Dedifferentiated amniotic fluid mesenchymal stem cell (primary cell): ENCODE measurements at regions not wholly inside any gene's neighbourhood (a gene's known extent, or its start where the extent isn't known, plus 50 kb on each side); places are given as distances from the start of the nearest gene placed in this dataset.
"Not testable (repeated sequence)": the region's sequence is repeated elsewhere in the genome, so short reads cannot be mapped to it uniquely, and the experiment has no call there.

Source experiments
- DNase-seq: peaks from one replicate; pipeline ENCODE4 v3.0.0-alpha.2; 2016; ENCODE audit errors: extremely low spot score

- not testable (repeated sequence) for DNase-seq
Measured at GRCh38 chr3:130151555-130151954, 69.9 kb downstream of the ALG1L2 start.

GRCh38 chr3:130153247-130153646 is 71.6 kb downstream of the ALG1L2 start:
- DNase-seq: not testable (repeated sequence)

- not testable (repeated sequence) for DNase-seq
Measured at GRCh38 chr3:130155464-130155863, 73.8 kb downstream of the ALG1L2 start.

GRCh38 chr3:130166856-130167255 is 85.2 kb downstream of the ALG1L2 start:
- not testable (repeated sequence) for DNase-seq

GRCh38 chr3:130175195-130175594 is 93.6 kb downstream of the ALG1L2 start:
- DNase-seq: not testable (repeated sequence)

- DNase-seq: not testable (repeated sequence)
Measured at GRCh38 chr3:130176476-130177256, 95.0 kb downstream of the ALG1L2 start.

GRCh38 chr3:130178835-130179234 is 97.2 kb downstream of the ALG1L2 start:
- not testable (repeated sequence) for DNase-seq

GRCh38 chr3:130179353-130179970 is 97.8 kb downstream of the ALG1L2 start:
- not testable (repeated sequence) for DNase-seq

GRCh38 chr3:130182475-130182874 is 100.8 kb downstream of the ALG1L2 start:
- DNase-seq: not testable (repeated sequence)

- DNase-seq: not testable (repeated sequence)
Measured at GRCh38 chr3:130183689-130184088, 102.1 kb downstream of the ALG1L2 start.

GRCh38 chr3:130184152-130185024 is 102.8 kb downstream of the ALG1L2 start:
- not testable (repeated sequence) for DNase-seq

GRCh38 chr3:130201272-130201671 is 119.6 kb downstream of the ALG1L2 start:
- not testable (repeated sequence) for DNase-seq

GRCh38 chr3:130203633-130204032 is 122.0 kb downstream of the ALG1L2 start:
- DNase-seq: not testable (repeated sequence)

GRCh38 chr3:130227540-130227939 is 117.9 kb upstream of the COL6A5 start:
- DNase-seq: no peak

- no peak for DNase-seq
Measured at GRCh38 chr3:130242850-130243569, 102.5 kb upstream of the COL6A5 start.

- DNase-seq: no peak
Measured at GRCh38 chr3:130243808-130244207, 101.7 kb upstream of the COL6A5 start.

GRCh38 chr3:130250982-130251381 is 94.5 kb upstream of the COL6A5 start:
- DNase-seq: no peak

GRCh38 chr3:130255442-130255841 is 90.0 kb upstream of the COL6A5 start:
- DNase-seq: no peak

- DNase-seq: no peak
Measured at GRCh38 chr3:130256821-130257340, 88.6 kb upstream of the COL6A5 start.

- DNase-seq: no peak
Measured at GRCh38 chr3:130258532-130258952, 86.9 kb upstream of the COL6A5 start.
